Esophagus muscularis mucosa (tissue), 4 donors: ENCODE measurements at regions not wholly inside any gene's neighbourhood (a gene's known extent, or its start where the extent isn't known, plus 50 kb on each side); places are given as distances from the start of the nearest gene placed in this dataset.

Source experiments
- CTCF ChIP-seq, 3 experiments: fragments of 200-600 bp in 2 of 3; fragments of 450-650 bp in 1 of 3; sonication (generic) in 2 of 3; IDR thresholded peaks; one replicate each; pipeline ENCODE4 v1.5.1; 2017 to 2019; ENCODE audit warnings: antibody characterized with exemption in 3 of 3, mild to moderate bottlenecking in 2 of 3, moderate library complexity in 1 of 3
- EP300 ChIP-seq: sonication (generic); formaldehyde crosslinking; IDR thresholded peaks from one replicate; pipeline ENCODE4 v1.6.1; 2017; ENCODE audit warnings: antibody characterized with exemption
- POLR2A ChIP-seq: fragments of 450-650 bp; IDR thresholded peaks from one replicate; pipeline ENCODE4 v1.6.1; 2017; ENCODE audit warnings: antibody characterized with exemption, moderate library complexity, mild to moderate bottlenecking, low read depth
- POLR2AphosphoS5 ChIP-seq, 2 donors: sonication (generic); formaldehyde crosslinking; IDR thresholded peaks; one replicate each; pipeline ENCODE4 v1.6.1; 2017; ENCODE audit warnings: antibody characterized with exemption in 2 of 2

DNA sequence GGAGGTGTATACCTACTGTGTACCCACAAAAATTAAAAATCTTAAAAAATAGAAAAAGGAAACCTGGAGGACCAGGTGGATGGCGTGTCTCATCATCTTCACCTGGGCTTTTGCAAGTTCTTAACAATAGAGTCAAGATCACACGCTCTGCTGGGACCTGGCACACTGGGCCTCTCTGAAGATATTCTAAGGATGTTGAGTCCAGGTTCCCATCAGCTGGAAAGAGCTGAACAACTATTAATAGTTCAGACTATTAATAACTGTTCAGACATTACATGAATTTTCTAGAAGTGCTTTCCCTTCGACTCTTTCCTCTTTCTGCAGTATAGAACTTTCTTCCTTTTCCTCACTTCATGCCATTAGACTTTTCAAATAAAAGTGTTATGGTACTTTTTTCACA lies 320.2 kb upstream of the IL12A start:
- TF ChIP-seq EP300 (no peak), POLR2A (no peak), CTCF (IDR thresholded peaks at IDR 0.05) (no peak), POLR2AphosphoS5 (IDR thresholded peaks at IDR 0.05) (no peak)
